ENCODE measurements at regions not wholly inside any gene's neighbourhood (a gene's known extent, or its start where the extent isn't known, plus 50 kb on each side); places are given as distances from the start of the nearest gene placed in this dataset.
"Not testable (repeated sequence)": the region's sequence is repeated elsewhere in the genome, so short reads cannot be mapped to it uniquely, and the experiment has no call there.

GRCh38 chr1:109857702-109858101 lies 52.9 kb upstream of the CSF1 start:
- H3K36me3 Mint-ChIP-seq (ENCODE audit: low read depth); H3K9me3 Mint-ChIP-seq (ENCODE audit: low read depth); H3K4me1 Mint-ChIP-seq (ENCODE audit: low read depth); H3K27me3 Mint-ChIP-seq (ENCODE audit: low read depth); H3K4me3 Mint-ChIP-seq (ENCODE audit: unreplicated experiment); H3K27ac Mint-ChIP-seq (ENCODE audit: unreplicated experiment); DNase-seq (ENCODE audit: low spot score): not testable (repeated sequence)

- H3K27ac Mint-ChIP-seq (ENCODE audit: unreplicated experiment); H3K4me3 Mint-ChIP-seq (ENCODE audit: unreplicated experiment); H3K27me3 Mint-ChIP-seq (ENCODE audit: low read depth); H3K9me3 Mint-ChIP-seq (ENCODE audit: low read depth); H3K4me1 Mint-ChIP-seq (ENCODE audit: low read depth); H3K36me3 Mint-ChIP-seq (ENCODE audit: low read depth); DNase-seq (ENCODE audit: low spot score): not testable (repeated sequence)
These were observed 54.7 kb upstream of the CSF1 start for GRCh38 chr1:109855986-109856385.

GRCh38 chr1:109853972-109854371 lies 56.7 kb upstream of the CSF1 start:
- not testable (repeated sequence) for H3K4me1 Mint-ChIP-seq (ENCODE audit: low read depth); H3K36me3 Mint-ChIP-seq (ENCODE audit: low read depth); H3K4me3 Mint-ChIP-seq (ENCODE audit: unreplicated experiment); H3K27me3 Mint-ChIP-seq (ENCODE audit: low read depth); DNase-seq (ENCODE audit: low spot score); H3K27ac Mint-ChIP-seq (ENCODE audit: unreplicated experiment); H3K9me3 Mint-ChIP-seq (ENCODE audit: low read depth)

GRCh38 chr1:109852221-109853015 lies 58.2 kb upstream of the CSF1 start:
- H3K4me3 Mint-ChIP-seq (ENCODE audit: unreplicated experiment); H3K36me3 Mint-ChIP-seq (ENCODE audit: low read depth); H3K27ac Mint-ChIP-seq (ENCODE audit: unreplicated experiment); H3K9me3 Mint-ChIP-seq (ENCODE audit: low read depth); H3K27me3 Mint-ChIP-seq (ENCODE audit: low read depth); H3K4me1 Mint-ChIP-seq (ENCODE audit: low read depth); DNase-seq (ENCODE audit: low spot score): not testable (repeated sequence)

- Mint-ChIP-seq H3K27me3 (ENCODE audit: low read depth) (no peaks in the 10 kb centered on the region), H3K4me1 (ENCODE audit: low read depth) (peaks cover 7% of the 10 kb centered on the region), H3K27ac (ENCODE audit: unreplicated experiment) (no peak overlapping the region), H3K4me3 (ENCODE audit: unreplicated experiment) (no peak overlapping the region), H3K36me3 (ENCODE audit: low read depth) (no peaks in the 10 kb centered on the region), H3K9me3 (ENCODE audit: low read depth) (no peaks in the 10 kb centered on the region)
- TF ChIP-seq CTCF (IDR thresholded peaks at IDR 0.05), result no peak
- no peak for DNase-seq (ENCODE audit: low spot score)
These were observed 59.8 kb upstream of the CSF1 start for GRCh38 chr1:109850827-109851226.

GRCh38 chr1:109850194-109850593 lies 60.5 kb upstream of the CSF1 start:
- no peak for DNase-seq (ENCODE audit: low spot score)
- Mint-ChIP-seq H3K9me3 (ENCODE audit: low read depth) (no peaks in the 10 kb centered on the region), H3K27me3 (ENCODE audit: low read depth) (no peaks in the 10 kb centered on the region), H3K36me3 (ENCODE audit: low read depth) (no peaks in the 10 kb centered on the region), H3K4me3 (ENCODE audit: unreplicated experiment) (no peak overlapping the region), H3K27ac (ENCODE audit: unreplicated experiment) (no peak overlapping the region), H3K4me1 (ENCODE audit: low read depth) (peaks cover 7% of the 10 kb centered on the region)
- TF ChIP-seq CTCF (IDR thresholded peaks at IDR 0.05), result no peak

- Mint-ChIP-seq H3K27ac (ENCODE audit: unreplicated experiment) (no peak overlapping the region), H3K9me3 (ENCODE audit: low read depth) (no peaks in the 10 kb centered on the region), H3K36me3 (ENCODE audit: low read depth) (no peaks in the 10 kb centered on the region), H3K27me3 (ENCODE audit: low read depth) (no peaks in the 10 kb centered on the region), H3K4me3 (ENCODE audit: unreplicated experiment) (no peak overlapping the region), H3K4me1 (ENCODE audit: low read depth) (peaks cover 7% of the 10 kb centered on the region)
- no peak for DNase-seq (ENCODE audit: low spot score)
- no peak for TF ChIP-seq CTCF (IDR thresholded peaks at IDR 0.05)
These were observed 61.0 kb upstream of the CSF1 start for GRCh38 chr1:109849655-109850054.

Measured in chondrocyte (in vitro differentiated cells).